ENCODE measurements at regions not wholly inside any gene's neighbourhood (a gene's known extent, or its start where the extent isn't known, plus 50 kb on each side); places are given as distances from the start of the nearest gene placed in this dataset.

GRCh38 chr21:24714646-24715200, 892.6 kb downstream of the MRPL39 start:
- Histone ChIP-seq H2AFZ (ENCODE audit: low read depth, low read length) (no peak overlapping the region), H4K20me1 (replicated peaks; ENCODE audit: control insufficient read depth, extremely low read depth, insufficient read depth, low read length) (no peaks in the 10 kb centered on the region), H3K27me3 (ENCODE audit: control insufficient read depth in 2 of 2, insufficient read depth in 2 of 2, low read length in 2 of 2) (no peaks in the 10 kb centered on the region), H3K9me1 (replicated peaks; ENCODE audit: control insufficient read depth, extremely low read depth, insufficient read depth, low read length) (no peaks in the 10 kb centered on the region), H3K9me3 (replicated peaks; ENCODE audit: control insufficient read depth, insufficient read depth, low read length) (peaks cover 3% of the 10 kb centered on the region), H3K4me2 (ENCODE audit: insufficient read depth, low read length) (no peak overlapping the region), H3K4me3 (replicated peaks in 1 of 3; ENCODE audit: insufficient read depth in 1 of 3, low read depth in 1 of 3, low read length in 3 of 3) (no peak overlapping the region), H3K9ac (replicated peaks; ENCODE audit: extremely low read depth, insufficient read depth, low read length) (no peak overlapping the region), H3K27ac (ENCODE audit: insufficient read depth, low read depth, low read length) (no peak overlapping the region), H3K36me3 (ENCODE audit: control insufficient read depth in 2 of 2, extremely low read depth in 1 of 2, insufficient read depth in 2 of 2, low read length in 2 of 2) (no peaks in the 10 kb centered on the region), H3K79me2 (ENCODE audit: control insufficient read depth, insufficient read depth, low read length) (no peaks in the 10 kb centered on the region), H3K4me1 (ENCODE audit: control insufficient read depth, extremely low read depth, insufficient read depth, low read length) (no peaks in the 10 kb centered on the region)
- dilution Hi-C loops (cut with MboI; ENCODE audit: extremely low pct_ligation_motif_present, low sequenced_read_pairs) (no loop called here), intact Hi-C loops (cut with micrococcal nuclease) (no loop called here)
- no peak for FAIRE-seq
- no TSS peak for BruUV-seq (replicated peaks)
- POLR2A ChIA-PET: no interaction called here
- no peak for TF ChIP-seq MYC (IDR thresholded peaks at IDR 0.05; ENCODE audit: low read depth, low read length)
- TF ChIP-seq CTCF (IDR thresholded peaks at IDR 0.05; ENCODE audit: extremely low read depth in 1 of 2, insufficient read depth in 1 of 2, low read depth in 1 of 2, low read length in 2 of 2): no peak
- no peak for TF ChIP-seq JUN (IDR thresholded peaks at IDR 0.05; ENCODE audit: borderline replicate concordance, insufficient read depth, insufficient read length, low read depth)
- TF ChIP-seq POLR2A (IDR thresholded peaks at IDR 0.05; ENCODE audit: low read depth, low read length): no peak
- no peak for TF ChIP-seq MAX (IDR thresholded peaks at IDR 0.05; ENCODE audit: insufficient read depth, insufficient read length)
- no peak for TF ChIP-seq FOS (IDR thresholded peaks at IDR 0.05; ENCODE audit: borderline replicate concordance, insufficient read depth, low read length)
- CTCF ChIA-PET: no interaction called here
- DNase-seq (ENCODE audit: low read depth, low spot score): no peak

GRCh38 chr21:24705201-24705600, 902.1 kb downstream of the MRPL39 start:
- dilution Hi-C loops (cut with MboI; ENCODE audit: extremely low pct_ligation_motif_present, low sequenced_read_pairs): no loop called here
- FAIRE-seq (no peak), DNase-seq (ENCODE audit: low read depth, low spot score) (no peak)
- Histone ChIP-seq H3K36me3 (ENCODE audit: control insufficient read depth in 2 of 2, extremely low read depth in 1 of 2, insufficient read depth in 2 of 2, low read length in 2 of 2) (no peaks in the 10 kb centered on the region), H3K4me2 (ENCODE audit: insufficient read depth, low read length) (no peak overlapping the region), H4K20me1 (replicated peaks; ENCODE audit: control insufficient read depth, extremely low read depth, insufficient read depth, low read length) (no peaks in the 10 kb centered on the region), H3K27me3 (ENCODE audit: control insufficient read depth in 2 of 2, insufficient read depth in 2 of 2, low read length in 2 of 2) (no peaks in the 10 kb centered on the region), H3K4me1 (ENCODE audit: control insufficient read depth, extremely low read depth, insufficient read depth, low read length) (no peaks in the 10 kb centered on the region), H2AFZ (ENCODE audit: low read depth, low read length) (no peak overlapping the region), H3K27ac (ENCODE audit: insufficient read depth, low read depth, low read length) (no peak overlapping the region), H3K79me2 (ENCODE audit: control insufficient read depth, insufficient read depth, low read length) (no peaks in the 10 kb centered on the region), H3K4me3 (replicated peaks in 1 of 3; ENCODE audit: insufficient read depth in 1 of 3, low read depth in 1 of 3, low read length in 3 of 3) (no peak overlapping the region), H3K9ac (replicated peaks; ENCODE audit: extremely low read depth, insufficient read depth, low read length) (no peak overlapping the region), H3K9me3 (replicated peaks; ENCODE audit: control insufficient read depth, insufficient read depth, low read length) (peaks cover 2% of the 10 kb centered on the region), H3K9me1 (replicated peaks; ENCODE audit: control insufficient read depth, extremely low read depth, insufficient read depth, low read length) (no peaks in the 10 kb centered on the region)
- intact Hi-C loops (cut with micrococcal nuclease): no loop called here
- ChIA-PET CTCF (no interaction called here), POLR2A (no interaction called here)
- BruUV-seq (replicated peaks): no TSS peak
- TF ChIP-seq CTCF (IDR thresholded peaks at IDR 0.05; ENCODE audit: extremely low read depth in 1 of 2, insufficient read depth in 1 of 2, low read depth in 1 of 2, low read length in 2 of 2) (no peak), EZH2 (IDR thresholded peaks at IDR 0.05; ENCODE audit: borderline replicate concordance, low read depth, low read length, severe bottlenecking) (no peak), GATA2 (IDR thresholded peaks at IDR 0.05; ENCODE audit: insufficient read depth, insufficient read length, low read depth, low read length) (no peak), POLR2A (IDR thresholded peaks at IDR 0.05; ENCODE audit: low read depth, low read length) (no peak), MYC (IDR thresholded peaks at IDR 0.05; ENCODE audit: low read depth, low read length) (no peak), FOS (IDR thresholded peaks at IDR 0.05; ENCODE audit: borderline replicate concordance, insufficient read depth, low read length) (no peak), POLR2AphosphoS5 (IDR thresholded peaks at IDR 0.05; ENCODE audit: insufficient read depth, low read depth, low read length) (no peak), JUN (IDR thresholded peaks at IDR 0.05; ENCODE audit: borderline replicate concordance, insufficient read depth, insufficient read length, low read depth) (no peak), MAX (IDR thresholded peaks at IDR 0.05; ENCODE audit: insufficient read depth, insufficient read length) (no peak)

Data from endothelial cell of umbilical vein (primary cell).